Keratinocyte (primary cell): ENCODE measurements at regions not wholly inside any gene's neighbourhood (a gene's known extent, or its start where the extent isn't known, plus 50 kb on each side); places are given as distances from the start of the nearest gene placed in this dataset.

Experiments
- CTCF ChIP-seq, 3 experiments: IDR thresholded peaks in 1 of 3; conservative IDR thresholded peaks in 1 of 3; optimal IDR thresholded peaks in 1 of 3; 2 replicates in 2 of 3; 3 replicates in 1 of 3; pipeline versions ENCODE3 to v1.5.1; 2011; ENCODE audit warnings: low read length in 3 of 3, mild to moderate bottlenecking in 3 of 3, moderate library complexity in 2 of 3, control low read depth in 1 of 3, inconsistent platforms in 1 of 3; ENCODE audit not compliant: insufficient read depth in 2 of 3; ENCODE audit errors: extremely low read depth in 1 of 3
- EZH2 ChIP-seq: IDR thresholded peaks from one replicate; pipeline ENCODE4 v1.6.1; 2012; ENCODE audit warnings: inconsistent platforms, mild to moderate bottlenecking, low read length, moderate library complexity

GRCh38 chr6:28734443-28734959 is 189.3 kb downstream of the TRIM27 start:
- TF ChIP-seq CTCF (optimal IDR thresholded peaks at IDR 0.05 in 1 of 3, IDR thresholded peaks at IDR 0.05 in 1 of 3, conservative IDR thresholded peaks at IDR 0.05 in 1 of 3; ENCODE audit: extremely low read depth in 1 of 3, insufficient read depth in 2 of 3, low read length in 3 of 3) = no peak
- no peak for TF ChIP-seq EZH2
